ENCODE measurements at regions not wholly inside any gene's neighbourhood (a gene's known extent, or its start where the extent isn't known, plus 50 kb on each side); places are given as distances from the start of the nearest gene placed in this dataset.
"Not testable (repeated sequence)": the region's sequence is repeated elsewhere in the genome, so short reads cannot be mapped to it uniquely, and the experiment has no call there.

- Mint-ChIP-seq H3K4me1 (no peaks in the 10 kb centered on the region), H3K36me3 (no peaks in the 10 kb centered on the region), H3K9me3 (no peaks in the 10 kb centered on the region), H3K4me3 (no peak overlapping the region), H3K27ac (no peak overlapping the region), H3K27me3 (ENCODE audit: low read depth in 2 of 2) (peaks cover 8 to 22% of the 10 kb centered on the region in 2 donors)
- no peaks in the 10 kb centered on the region for H3K9me3 ChIP-seq (ENCODE audit: control insufficient read depth, insufficient read depth, low read length)
- ATAC-seq (no peak), DNase-seq (no peak)
- no peaks in the 10 kb centered on the region for H3K36me3 ChIP-seq (ENCODE audit: control insufficient read depth, insufficient read depth, low read length)
- H3K4me1 ChIP-seq (ENCODE audit: control insufficient read depth, insufficient read depth, low read length), result no peaks in the 10 kb centered on the region
- H3K27me3 ChIP-seq (ENCODE audit: control insufficient read depth, insufficient read depth, low read length), result no peaks in the 10 kb centered on the region
- intact Hi-C loops (cut with micrococcal nuclease), result no loop called here
- TF ChIP-seq CTCF (IDR thresholded peaks at IDR 0.05), result no peak
- no peak overlapping the region for H3K4me3 ChIP-seq (ENCODE audit: low read length)
- WGBS (ENCODE audit: insufficient coverage), result 89% methylated on average over 3 of the region's 3 CpGs
- H3K27ac ChIP-seq (ENCODE audit: low read length), result no peak overlapping the region
Observed at GRCh38 chr9:109994141-109994540, 213.8 kb downstream of the C9orf152 start.

- Mint-ChIP-seq H3K4me1 (no peaks in the 10 kb centered on the region), H3K27ac (no peak overlapping the region), H3K9me3 (no peaks in the 10 kb centered on the region), H3K36me3 (no peaks in the 10 kb centered on the region), H3K4me3 (no peak overlapping the region), H3K27me3 (ENCODE audit: low read depth in 2 of 2) (peaks cover 5 to 30% of the 10 kb centered on the region in 2 donors)
- no peak overlapping the region for H3K4me3 ChIP-seq (ENCODE audit: low read length)
- no peak for TF ChIP-seq CTCF (IDR thresholded peaks at IDR 0.05)
- 87% methylated on average over 3 of the region's 7 CpGs for WGBS (ENCODE audit: insufficient coverage)
- H3K27me3 ChIP-seq (ENCODE audit: control insufficient read depth, insufficient read depth, low read length), result no peaks in the 10 kb centered on the region
- intact Hi-C loops (cut with micrococcal nuclease), result no loop called here
- no peak for ATAC-seq
- DNase-seq, result no peak
- H3K27ac ChIP-seq (ENCODE audit: low read length), result no peak overlapping the region
- H3K4me1 ChIP-seq (ENCODE audit: control insufficient read depth, insufficient read depth, low read length), result no peaks in the 10 kb centered on the region
- H3K9me3 ChIP-seq (ENCODE audit: control insufficient read depth, insufficient read depth, low read length), result no peaks in the 10 kb centered on the region
- no peaks in the 10 kb centered on the region for H3K36me3 ChIP-seq (ENCODE audit: control insufficient read depth, insufficient read depth, low read length)
Observed at GRCh38 chr9:109996936-109997580, 210.9 kb downstream of the C9orf152 start.

- H3K4me1 Mint-ChIP-seq, result no peaks in the 10 kb centered on the region
- no peaks in the 10 kb centered on the region for H3K9me3 Mint-ChIP-seq
- DNase-seq, result no peak
- intact Hi-C loops (cut with micrococcal nuclease), result no loop called here
- H3K4me3 ChIP-seq (ENCODE audit: low read length), result no peak overlapping the region
- H3K4me3 Mint-ChIP-seq, result no peak overlapping the region
- no peak overlapping the region for H3K27ac ChIP-seq (ENCODE audit: low read length)
- no peaks in the 10 kb centered on the region for H3K9me3 ChIP-seq (ENCODE audit: control insufficient read depth, insufficient read depth, low read length)
- H3K36me3 Mint-ChIP-seq, result no peaks in the 10 kb centered on the region
- H3K27me3 ChIP-seq (ENCODE audit: control insufficient read depth, insufficient read depth, low read length), result no peaks in the 10 kb centered on the region
- H3K27ac Mint-ChIP-seq, result no peak overlapping the region
- no peaks in the 10 kb centered on the region for H3K36me3 ChIP-seq (ENCODE audit: control insufficient read depth, insufficient read depth, low read length)
- WGBS (ENCODE audit: insufficient coverage), result 48% methylated on average over 4 of the region's 4 CpGs
- ATAC-seq, result no peak
- H3K27me3 Mint-ChIP-seq (ENCODE audit: low read depth in 2 of 2), result peaks cover 5 to 30% of the 10 kb centered on the region in 2 donors
- TF ChIP-seq CTCF (IDR thresholded peaks at IDR 0.05), result no peak
- H3K4me1 ChIP-seq (ENCODE audit: control insufficient read depth, insufficient read depth, low read length), result no peaks in the 10 kb centered on the region
Observed at GRCh38 chr9:109997682-109998081, 210.3 kb downstream of the C9orf152 start.

GRCh38 chr9:110005521-110005920 lies 202.4 kb downstream of the C9orf152 start:
- H3K27me3 ChIP-seq (ENCODE audit: control insufficient read depth, insufficient read depth, low read length); H3K4me1 ChIP-seq (ENCODE audit: control insufficient read depth, insufficient read depth, low read length); H3K27ac Mint-ChIP-seq; H3K9me3 Mint-ChIP-seq; H3K36me3 ChIP-seq (ENCODE audit: control insufficient read depth, insufficient read depth, low read length); H3K36me3 Mint-ChIP-seq; H3K4me3 Mint-ChIP-seq; ATAC-seq; H3K4me1 Mint-ChIP-seq; H3K27ac ChIP-seq (ENCODE audit: low read length); H3K9me3 ChIP-seq (ENCODE audit: control insufficient read depth, insufficient read depth, low read length); intact Hi-C loops (cut with micrococcal nuclease); DNase-seq; H3K4me3 ChIP-seq (ENCODE audit: low read length): not testable (repeated sequence)
- peaks cover 11 to 34% of the 10 kb centered on the region in 2 donors for H3K27me3 Mint-ChIP-seq (ENCODE audit: low read depth in 2 of 2)
- 71% methylated on average over 3 of the region's 8 CpGs for WGBS (ENCODE audit: insufficient coverage)
